Esophagus muscularis mucosa (tissue), 3 donors: ENCODE measurements at regions not wholly inside any gene's neighbourhood (a gene's known extent, or its start where the extent isn't known, plus 50 kb on each side); places are given as distances from the start of the nearest gene placed in this dataset.

Source experiments
- CTCF ChIP-seq, 3 experiments: fragments of 200-600 bp in 2 of 3; fragments of 450-650 bp in 1 of 3; sonication (generic) in 2 of 3; IDR thresholded peaks; one replicate each; pipeline ENCODE4 v1.5.1; 2017 to 2019; ENCODE audit warnings: antibody characterized with exemption in 3 of 3, mild to moderate bottlenecking in 2 of 3, moderate library complexity in 1 of 3
- POLR2A ChIP-seq: fragments of 450-650 bp; IDR thresholded peaks from one replicate; pipeline ENCODE4 v1.6.1; 2017; ENCODE audit warnings: antibody characterized with exemption, moderate library complexity, mild to moderate bottlenecking, low read depth

- TF ChIP-seq CTCF (IDR thresholded peaks at IDR 0.05) = no peak
- TF ChIP-seq POLR2A = no peak
Measured at GRCh38 chr16:85321509-85322271, 209.4 kb upstream of the CIBAR2 start.
